H54 (cell line): ENCODE measurements at regions not wholly inside any gene's neighbourhood (a gene's known extent, or its start where the extent isn't known, plus 50 kb on each side); places are given as distances from the start of the nearest gene placed in this dataset.

ENCODE experiments used
- DNase-seq: peaks from one replicate; pipeline ENCODE4 v3.0.0; 2011; ENCODE audit warnings: low spot score, mixed read lengths; ENCODE audit not compliant: insufficient read length
- FAIRE-seq: peaks from 3 replicates; lab custom pipeline; 2011; peaks lifted over from hg19 to GRCh38; lab: Jason Lieb, UNC
- POLR2A ChIP-seq: IDR thresholded peaks from 2 replicates; pipeline ENCODE4 v1.6.1; 2011; ENCODE audit warnings: low read depth, mild to moderate bottlenecking, low read length

DNA sequence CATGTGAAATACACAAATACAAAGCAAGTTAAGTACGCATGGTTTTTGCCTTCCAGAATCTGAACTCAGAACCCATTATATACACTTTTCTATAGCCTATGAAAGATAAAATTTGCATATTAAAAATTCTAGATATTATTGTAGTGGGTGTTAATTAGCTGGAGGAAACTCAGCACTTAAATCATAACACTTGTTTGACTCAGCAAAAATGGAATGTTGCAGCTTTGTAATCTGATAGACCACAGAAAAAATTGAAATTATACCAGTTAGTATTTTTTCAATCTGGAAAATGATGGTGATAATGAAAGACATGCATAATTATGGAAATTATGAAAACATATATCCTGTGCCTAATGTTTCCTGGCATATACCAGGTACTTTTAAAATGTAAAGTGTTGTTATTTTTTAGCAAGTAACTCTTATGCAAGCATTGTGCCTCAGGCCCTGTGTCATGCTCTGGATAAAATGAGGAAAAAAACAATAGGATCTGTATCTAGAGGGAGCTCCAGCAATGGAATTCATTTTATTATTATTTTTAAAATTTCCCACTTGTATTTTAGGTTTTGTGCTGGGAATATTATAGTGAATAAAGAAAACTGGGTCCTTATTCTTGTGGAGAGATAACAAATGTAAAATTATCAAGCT is 490.4 kb upstream of the SEMA3A start:
- TF ChIP-seq POLR2A = no peak
- DNase-seq = no peak
- no peak for FAIRE-seq

GRCh38 chr7:84682543-84682942 is 488.0 kb upstream of the SEMA3A start:
- no peak for TF ChIP-seq POLR2A
- peak; percentile 57 for FAIRE-seq
- no peak for DNase-seq

- no peak for FAIRE-seq
- no peak for DNase-seq
- TF ChIP-seq POLR2A = no peak
These were observed 484.3 kb upstream of the SEMA3A start for GRCh38 chr7:84678841-84679240.

DNA sequence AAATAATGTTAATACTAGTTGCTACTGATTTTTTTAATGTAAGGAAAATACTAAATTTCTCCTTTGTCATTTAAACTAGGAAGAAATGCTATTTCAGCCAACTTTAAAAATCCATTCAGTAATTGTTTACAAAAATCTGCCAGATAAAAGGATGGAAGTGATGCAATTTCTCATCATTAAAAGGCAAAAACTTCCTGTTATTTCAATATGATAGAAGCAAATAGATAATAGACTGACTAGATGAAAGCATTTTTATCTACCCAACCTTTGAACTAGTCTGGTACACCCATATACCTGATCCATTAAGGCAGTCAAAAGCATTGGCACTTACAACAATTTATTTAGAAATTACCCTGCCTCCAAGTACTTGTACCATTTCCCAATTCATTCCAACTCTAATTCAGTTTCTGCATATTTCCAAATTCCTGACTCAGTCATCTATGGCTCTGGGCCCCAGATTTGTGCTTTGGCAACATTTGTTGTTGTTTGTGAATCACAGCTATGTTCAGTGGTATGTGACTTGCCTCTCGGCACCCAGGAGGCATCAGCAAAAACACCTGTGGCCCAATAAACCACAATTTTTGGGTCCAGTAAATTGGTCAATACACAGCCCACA is 482.6 kb upstream of the SEMA3A start:
- TF ChIP-seq POLR2A = no peak

GRCh38 chr7:84675633-84676034 is 481.0 kb upstream of the SEMA3A start:
- DNase-seq (no peak), FAIRE-seq (peak; percentile 75)
- no peak for TF ChIP-seq POLR2A

More for the DNA sequence above, 482.6 kb upstream of the SEMA3A start:
- peak; percentile 36 for FAIRE-seq
- DNase-seq = no peak

- FAIRE-seq (peak; percentile 65), DNase-seq (no peak)
- TF ChIP-seq POLR2A = no peak
These were observed 479.8 kb upstream of the SEMA3A start for GRCh38 chr7:84674236-84674913.

DNA sequence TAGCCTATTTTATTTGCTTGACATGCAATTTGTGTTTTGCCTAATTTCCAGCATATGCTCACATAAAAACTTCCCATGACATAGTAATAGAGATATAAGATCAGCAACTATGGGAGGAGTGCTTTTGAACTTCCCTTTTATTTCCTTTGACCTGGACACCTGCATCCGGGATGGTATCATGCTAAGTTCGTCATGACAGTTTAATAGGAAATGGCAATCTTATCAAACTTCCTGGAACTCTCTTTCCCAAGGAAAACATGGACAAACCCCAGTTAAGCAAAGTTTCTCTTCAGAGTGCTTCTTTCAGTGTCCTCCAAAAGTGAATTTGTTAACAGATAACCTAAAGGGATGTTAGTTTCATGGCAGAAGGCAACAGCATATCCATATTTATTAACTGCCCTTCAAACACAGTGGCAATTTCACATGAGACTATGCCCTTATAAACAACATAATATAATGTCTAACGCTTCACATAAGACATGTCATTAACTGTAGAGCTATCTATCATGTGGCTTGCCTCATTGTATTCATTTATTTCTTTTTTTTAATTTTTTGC is 474.7 kb upstream of the SEMA3A start:
- DNase-seq = no peak
- TF ChIP-seq POLR2A = no peak
- peak; percentile 67 for FAIRE-seq

- DNase-seq (no peak), FAIRE-seq (peak; percentile 23)
- no peak for TF ChIP-seq POLR2A
These were observed 473.5 kb upstream of the SEMA3A start for GRCh38 chr7:84668116-84668515.

DNA sequence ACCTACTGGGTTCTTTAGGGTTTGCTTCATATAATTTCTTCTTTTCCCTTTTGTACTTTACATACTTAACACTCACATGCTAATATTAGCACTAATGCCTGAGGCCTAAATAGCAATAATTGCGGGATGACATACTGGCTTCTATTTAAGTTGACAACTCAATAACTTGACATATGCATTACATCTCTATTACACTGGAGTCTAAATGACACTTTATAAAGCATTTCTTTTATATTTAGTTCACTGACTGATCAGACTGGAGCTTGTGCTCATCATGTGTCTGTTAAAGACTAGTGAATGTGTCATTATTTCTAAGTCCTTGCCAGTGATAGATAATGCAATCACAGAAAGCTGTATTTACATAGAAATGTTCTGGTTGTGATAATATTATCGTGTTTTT is 472.1 kb upstream of the SEMA3A start:
- DNase-seq (no peak), FAIRE-seq (no peak)
- TF ChIP-seq POLR2A = no peak

DNA sequence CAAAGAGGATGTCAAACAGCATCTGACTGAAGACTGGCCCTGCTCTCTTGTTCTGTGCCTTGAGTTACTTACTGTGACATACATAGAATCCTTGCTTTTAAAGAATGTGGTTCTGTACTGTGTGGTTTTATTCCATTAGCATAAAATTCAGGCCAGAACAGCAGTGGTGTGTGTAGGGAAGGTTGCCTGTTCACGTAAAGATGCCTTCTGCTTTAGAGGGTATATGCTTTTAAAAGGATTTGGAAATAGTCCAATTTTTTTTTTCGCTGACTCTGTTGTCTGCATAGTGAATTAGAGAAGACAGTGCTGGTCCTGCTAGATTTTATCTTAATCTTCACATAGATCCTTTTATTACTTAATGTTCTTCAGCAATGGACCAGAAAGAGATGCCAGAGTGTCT is 470.8 kb upstream of the SEMA3A start:
- no peak for TF ChIP-seq POLR2A
- no peak for DNase-seq
- no peak for FAIRE-seq

DNA sequence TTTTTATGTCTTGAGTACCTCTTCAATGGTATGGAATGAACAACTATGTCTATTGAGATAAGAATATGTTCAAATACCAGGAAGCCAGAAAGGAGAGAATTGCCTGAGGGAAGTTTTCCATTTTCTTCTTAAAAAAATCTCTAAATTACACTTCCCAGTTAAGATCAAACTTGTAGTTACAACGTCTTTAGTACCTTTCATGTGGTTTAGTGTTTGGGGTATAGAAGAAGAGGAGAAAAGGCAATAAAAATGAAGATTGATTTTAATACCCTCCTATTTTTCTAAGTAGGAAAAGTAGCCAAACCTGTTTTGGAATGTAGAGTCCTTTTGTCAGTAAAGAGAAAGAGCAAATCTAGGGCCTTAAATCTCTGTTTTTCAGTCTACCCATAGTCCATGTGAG is 470.0 kb upstream of the SEMA3A start:
- no peak for TF ChIP-seq POLR2A
- DNase-seq (no peak), FAIRE-seq (no peak)

GRCh38 chr7:84663224-84663623 is 468.6 kb upstream of the SEMA3A start:
- no peak for TF ChIP-seq POLR2A
- no peak for DNase-seq
- peak; percentile 83 for FAIRE-seq

DNA sequence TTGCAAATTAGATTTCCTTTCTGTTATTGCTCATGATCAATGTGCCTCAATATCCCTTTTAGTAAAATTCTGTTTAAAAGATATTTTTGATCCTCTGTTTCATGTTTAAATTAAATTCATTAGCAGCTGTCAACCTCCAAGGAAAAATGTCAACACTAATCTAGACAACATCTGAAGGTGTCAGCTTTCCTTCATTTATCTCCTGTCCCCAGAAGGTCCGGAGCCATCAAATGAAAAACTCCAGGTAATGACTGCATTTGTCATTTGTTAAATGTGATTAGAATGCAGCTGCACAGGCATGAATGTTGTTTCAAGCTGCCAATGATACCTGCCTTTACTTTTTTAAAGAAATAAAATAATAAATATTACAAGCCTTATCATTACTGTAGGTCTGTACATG is 463.7 kb upstream of the SEMA3A start:
- DNase-seq (no peak), FAIRE-seq (no peak)

DNA sequence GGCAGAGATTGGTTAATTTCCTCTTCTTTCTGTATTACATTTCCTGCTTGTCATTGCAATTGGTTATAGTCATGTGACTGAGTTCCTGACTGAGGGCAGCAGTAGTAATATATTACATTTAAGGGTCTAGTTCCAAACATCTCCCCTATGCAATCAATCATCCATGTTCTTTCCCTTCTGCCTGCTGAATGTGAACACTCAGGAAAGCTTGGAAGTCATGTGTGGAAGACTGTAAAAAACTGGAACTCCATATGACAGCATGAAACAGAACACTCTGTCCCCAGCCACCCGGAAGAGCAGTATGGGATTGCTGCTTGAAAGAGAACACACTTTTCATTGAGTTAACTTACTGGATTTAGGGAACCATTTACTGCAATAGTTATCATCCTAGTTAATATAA is 459.7 kb upstream of the SEMA3A start:
- FAIRE-seq (peak; percentile 45), DNase-seq (no peak)
- no peak for TF ChIP-seq POLR2A

More for the DNA sequence above, 463.7 kb upstream of the SEMA3A start:
- TF ChIP-seq POLR2A = no peak
